Astrocyte (in vitro differentiated cells and primary cell): ENCODE measurements at regions not wholly inside any gene's neighbourhood (a gene's known extent, or its start where the extent isn't known, plus 50 kb on each side); places are given as distances from the start of the nearest gene placed in this dataset.

Experiments used
- EZH2 ChIP-seq: IDR thresholded peaks from 2 replicates; pipeline ENCODE4 v1.6.1; 2012; ENCODE audit warnings: mild to moderate bottlenecking, low read length, inconsistent platforms; ENCODE audit not compliant: insufficient read depth
- TF ChIP-seq, protein P1 (sequence below): IDR thresholded peaks from 2 replicates; pipeline ENCODE4 v1.5.1; 2011; ENCODE audit warnings: low read depth, mild to moderate bottlenecking, inconsistent platforms, low read length, moderate library complexity; ENCODE audit not compliant: insufficient read depth

DNA sequence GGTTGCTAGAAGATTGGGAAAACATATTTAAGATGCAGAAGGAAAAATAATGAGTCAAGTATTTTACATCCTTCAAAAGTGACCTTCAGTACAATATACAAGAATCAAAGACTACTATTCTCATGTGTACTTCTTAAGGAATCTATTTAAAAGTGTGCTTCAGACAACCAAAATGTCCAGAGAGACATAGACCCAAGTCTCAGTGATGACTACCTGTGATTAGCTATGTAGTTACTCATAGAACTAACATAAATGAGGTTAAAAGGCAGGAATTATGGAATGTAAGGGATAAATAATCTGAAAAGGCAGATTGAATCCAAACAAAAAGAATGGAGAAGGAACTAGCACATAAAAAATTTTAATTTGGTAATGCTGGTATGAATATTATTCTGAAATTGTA lies 634.7 kb upstream of the FAM241A start:
- TF ChIP-seq, protein P1, sequence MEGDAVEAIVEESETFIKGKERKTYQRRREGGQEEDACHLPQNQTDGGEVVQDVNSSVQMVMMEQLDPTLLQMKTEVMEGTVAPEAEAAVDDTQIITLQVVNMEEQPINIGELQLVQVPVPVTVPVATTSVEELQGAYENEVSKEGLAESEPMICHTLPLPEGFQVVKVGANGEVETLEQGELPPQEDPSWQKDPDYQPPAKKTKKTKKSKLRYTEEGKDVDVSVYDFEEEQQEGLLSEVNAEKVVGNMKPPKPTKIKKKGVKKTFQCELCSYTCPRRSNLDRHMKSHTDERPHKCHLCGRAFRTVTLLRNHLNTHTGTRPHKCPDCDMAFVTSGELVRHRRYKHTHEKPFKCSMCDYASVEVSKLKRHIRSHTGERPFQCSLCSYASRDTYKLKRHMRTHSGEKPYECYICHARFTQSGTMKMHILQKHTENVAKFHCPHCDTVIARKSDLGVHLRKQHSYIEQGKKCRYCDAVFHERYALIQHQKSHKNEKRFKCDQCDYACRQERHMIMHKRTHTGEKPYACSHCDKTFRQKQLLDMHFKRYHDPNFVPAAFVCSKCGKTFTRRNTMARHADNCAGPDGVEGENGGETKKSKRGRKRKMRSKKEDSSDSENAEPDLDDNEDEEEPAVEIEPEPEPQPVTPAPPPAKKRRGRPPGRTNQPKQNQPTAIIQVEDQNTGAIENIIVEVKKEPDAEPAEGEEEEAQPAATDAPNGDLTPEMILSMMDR = no peak
- no peak for TF ChIP-seq EZH2
